ENCODE measurements at regions not wholly inside any gene's neighbourhood (a gene's known extent, or its start where the extent isn't known, plus 50 kb on each side); places are given as distances from the start of the nearest gene placed in this dataset.

DNA sequence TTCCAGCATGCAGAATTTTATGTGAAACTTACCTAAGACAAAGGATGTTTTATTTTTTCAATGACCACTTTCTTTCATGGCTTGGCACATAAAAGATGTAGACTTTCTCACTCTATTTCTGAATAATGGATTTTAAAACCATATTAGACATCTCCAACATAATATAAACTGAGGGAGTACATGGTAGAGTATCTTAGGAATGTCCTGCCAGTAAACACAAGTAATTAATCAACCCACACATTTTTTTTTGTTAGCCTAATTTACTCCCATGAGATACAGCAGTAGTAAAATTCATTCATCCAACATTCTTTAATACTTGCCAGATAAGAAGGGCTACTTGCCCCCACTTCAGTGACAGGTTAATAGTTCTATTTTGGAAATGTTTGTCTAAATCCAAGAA lies 235.4 kb upstream of the ADAMTS5 start:
- DNase-seq (ENCODE audit: low read depth, low spot score) (no peak), FAIRE-seq (no peak)
- dilution Hi-C loops (cut with MboI; ENCODE audit: extremely low pct_ligation_motif_present, low sequenced_read_pairs) (no loop called here), intact Hi-C loops (cut with micrococcal nuclease) (no loop called here)
- ChIA-PET CTCF (no interaction called here), POLR2A (no interaction called here)
- Histone ChIP-seq H3K9me1 (replicated peaks; ENCODE audit: control insufficient read depth, extremely low read depth, insufficient read depth, low read length) (no peaks in the 10 kb centered on the region), H2AFZ (ENCODE audit: low read depth, low read length) (no peak overlapping the region), H3K27me3 (ENCODE audit: control insufficient read depth in 2 of 2, insufficient read depth in 2 of 2, low read length in 2 of 2) (no peaks in the 10 kb centered on the region), H3K27ac (ENCODE audit: insufficient read depth, low read depth, low read length) (no peak overlapping the region), H4K20me1 (replicated peaks; ENCODE audit: control insufficient read depth, extremely low read depth, insufficient read depth, low read length) (no peaks in the 10 kb centered on the region), H3K9ac (replicated peaks; ENCODE audit: extremely low read depth, insufficient read depth, low read length) (no peak overlapping the region), H3K9me3 (replicated peaks; ENCODE audit: control insufficient read depth, insufficient read depth, low read length) (no peaks in the 10 kb centered on the region), H3K4me3 (replicated peaks in 1 of 3; ENCODE audit: insufficient read depth in 1 of 3, low read depth in 1 of 3, low read length in 3 of 3) (no peak overlapping the region), H3K4me2 (ENCODE audit: insufficient read depth, low read length) (no peak overlapping the region), H3K36me3 (ENCODE audit: control insufficient read depth in 2 of 2, extremely low read depth in 1 of 2, insufficient read depth in 2 of 2, low read length in 2 of 2) (no peaks in the 10 kb centered on the region), H3K4me1 (ENCODE audit: control insufficient read depth, extremely low read depth, insufficient read depth, low read length) (no peaks in the 10 kb centered on the region), H3K79me2 (ENCODE audit: control insufficient read depth, insufficient read depth, low read length) (no peaks in the 10 kb centered on the region)
- no TSS peak for BruUV-seq (replicated peaks)
- TF ChIP-seq GATA2 (IDR thresholded peaks at IDR 0.05; ENCODE audit: insufficient read depth, insufficient read length, low read depth, low read length), result no peak
- TF ChIP-seq POLR2A (IDR thresholded peaks at IDR 0.05; ENCODE audit: low read depth, low read length), result no peak
- no peak for TF ChIP-seq FOS (IDR thresholded peaks at IDR 0.05; ENCODE audit: borderline replicate concordance, insufficient read depth, low read length)
- no peak for TF ChIP-seq POLR2AphosphoS5 (IDR thresholded peaks at IDR 0.05; ENCODE audit: insufficient read depth, low read depth, low read length)
- TF ChIP-seq, protein P1, sequence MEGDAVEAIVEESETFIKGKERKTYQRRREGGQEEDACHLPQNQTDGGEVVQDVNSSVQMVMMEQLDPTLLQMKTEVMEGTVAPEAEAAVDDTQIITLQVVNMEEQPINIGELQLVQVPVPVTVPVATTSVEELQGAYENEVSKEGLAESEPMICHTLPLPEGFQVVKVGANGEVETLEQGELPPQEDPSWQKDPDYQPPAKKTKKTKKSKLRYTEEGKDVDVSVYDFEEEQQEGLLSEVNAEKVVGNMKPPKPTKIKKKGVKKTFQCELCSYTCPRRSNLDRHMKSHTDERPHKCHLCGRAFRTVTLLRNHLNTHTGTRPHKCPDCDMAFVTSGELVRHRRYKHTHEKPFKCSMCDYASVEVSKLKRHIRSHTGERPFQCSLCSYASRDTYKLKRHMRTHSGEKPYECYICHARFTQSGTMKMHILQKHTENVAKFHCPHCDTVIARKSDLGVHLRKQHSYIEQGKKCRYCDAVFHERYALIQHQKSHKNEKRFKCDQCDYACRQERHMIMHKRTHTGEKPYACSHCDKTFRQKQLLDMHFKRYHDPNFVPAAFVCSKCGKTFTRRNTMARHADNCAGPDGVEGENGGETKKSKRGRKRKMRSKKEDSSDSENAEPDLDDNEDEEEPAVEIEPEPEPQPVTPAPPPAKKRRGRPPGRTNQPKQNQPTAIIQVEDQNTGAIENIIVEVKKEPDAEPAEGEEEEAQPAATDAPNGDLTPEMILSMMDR (IDR thresholded peaks at IDR 0.05; ENCODE audit: extremely low read depth in 1 of 2, insufficient read depth in 1 of 2, low read depth in 1 of 2, low read length in 2 of 2), result no peak
- TF ChIP-seq, protein P2, sequence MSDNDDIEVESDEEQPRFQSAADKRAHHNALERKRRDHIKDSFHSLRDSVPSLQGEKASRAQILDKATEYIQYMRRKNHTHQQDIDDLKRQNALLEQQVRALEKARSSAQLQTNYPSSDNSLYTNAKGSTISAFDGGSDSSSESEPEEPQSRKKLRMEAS (IDR thresholded peaks at IDR 0.05; ENCODE audit: insufficient read depth, insufficient read length), result no peak
- TF ChIP-seq EZH2 (IDR thresholded peaks at IDR 0.05; ENCODE audit: borderline replicate concordance, low read depth, low read length, severe bottlenecking), result no peak
- TF ChIP-seq MYC (IDR thresholded peaks at IDR 0.05; ENCODE audit: low read depth, low read length), result no peak
- no peak for TF ChIP-seq JUN (IDR thresholded peaks at IDR 0.05; ENCODE audit: borderline replicate concordance, insufficient read depth, insufficient read length, low read depth)
